ENCODE measurements at regions not wholly inside any gene's neighbourhood (a gene's known extent, or its start where the extent isn't known, plus 50 kb on each side); places are given as distances from the start of the nearest gene placed in this dataset.

DNA sequence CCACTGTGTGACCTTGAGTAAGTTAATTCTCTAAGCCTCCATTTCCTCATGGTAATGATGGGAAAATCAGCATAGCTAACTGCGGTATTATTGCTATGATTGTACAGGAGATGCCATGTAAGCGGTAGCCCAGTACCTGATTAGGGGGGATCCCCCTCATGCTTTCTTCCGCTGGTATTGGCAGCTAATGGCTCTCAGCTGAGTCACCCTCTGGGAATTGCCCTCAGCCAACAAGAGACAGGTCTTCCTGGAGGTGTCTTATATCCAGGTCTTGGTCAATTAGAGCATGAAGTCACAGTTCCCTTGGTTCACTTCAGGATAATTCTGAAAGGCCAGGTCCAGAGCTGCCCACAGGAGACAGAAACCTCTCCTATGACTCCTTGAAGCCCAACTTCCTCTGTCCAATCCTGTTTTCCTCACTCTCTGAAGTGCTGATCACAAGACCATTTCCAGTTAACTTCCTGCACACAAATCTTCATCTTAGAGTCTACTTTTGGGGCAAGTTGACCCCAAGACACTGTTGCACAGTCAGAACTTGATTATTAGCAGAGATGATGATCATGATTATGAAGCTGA is 724.7 kb upstream of the ZNF385D start:
- DNase-seq (ENCODE audit: low read depth): no peak

DNA sequence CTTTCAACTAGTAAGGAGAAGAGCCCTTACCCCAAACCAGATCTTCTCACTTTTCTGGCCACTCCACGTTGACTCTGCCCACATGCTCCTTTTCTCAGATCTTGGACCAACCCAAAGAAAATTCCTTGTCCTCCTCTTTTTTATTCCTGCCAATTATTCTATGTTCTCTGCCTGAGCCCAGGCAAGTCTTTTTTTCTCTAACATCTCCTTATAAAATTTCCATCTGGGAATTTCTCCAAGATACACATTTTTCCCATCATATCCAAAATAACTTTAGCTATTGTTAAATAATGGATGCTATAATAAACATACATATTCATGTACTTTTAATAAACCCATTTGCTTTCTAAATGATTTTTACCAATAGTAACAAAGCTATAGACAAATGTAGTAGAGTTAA is 726.0 kb upstream of the ZNF385D start:
- DNase-seq (ENCODE audit: low read depth): no peak

DNA sequence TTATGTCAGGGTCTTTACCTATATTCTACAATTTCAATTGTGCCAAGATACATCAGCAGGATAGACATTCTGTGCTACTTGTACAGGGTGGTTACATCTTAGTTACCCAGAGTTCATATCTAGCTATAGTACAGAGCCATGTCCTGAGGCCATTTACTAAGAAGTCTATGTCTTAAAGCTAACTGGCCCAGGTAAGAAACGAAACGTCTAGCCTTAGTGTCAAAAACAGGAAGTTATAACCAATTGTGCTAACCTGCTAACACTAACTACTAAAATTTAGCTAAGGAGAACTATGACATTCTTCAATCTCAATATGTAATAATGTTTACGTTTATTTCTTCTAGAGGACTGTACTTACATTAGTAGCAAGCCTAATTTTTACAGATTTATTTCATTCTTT is 717.2 kb upstream of the UBE2E2 start:
- no peak for DNase-seq (ENCODE audit: low read depth)

DNA sequence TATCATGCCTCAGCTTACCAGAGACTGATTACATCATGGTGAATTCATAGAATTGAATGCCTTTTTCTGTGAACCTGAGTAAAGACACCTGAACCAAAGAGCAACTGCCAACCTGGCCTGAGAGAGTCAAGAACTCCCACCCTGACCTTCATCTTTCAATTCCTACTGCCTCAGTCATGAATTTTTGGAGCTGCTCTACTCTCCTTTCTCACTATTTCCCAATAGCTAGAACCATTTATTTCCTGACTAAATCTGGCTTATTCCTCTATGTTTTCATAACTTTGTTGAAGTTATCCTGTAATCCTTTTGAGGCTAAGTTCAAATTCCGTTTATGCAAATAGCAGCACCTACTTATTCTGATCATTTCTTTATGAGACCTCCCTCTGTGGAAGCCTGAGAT is 712.4 kb upstream of the UBE2E2 start:
- DNase-seq (ENCODE audit: low read depth): no peak

DNA sequence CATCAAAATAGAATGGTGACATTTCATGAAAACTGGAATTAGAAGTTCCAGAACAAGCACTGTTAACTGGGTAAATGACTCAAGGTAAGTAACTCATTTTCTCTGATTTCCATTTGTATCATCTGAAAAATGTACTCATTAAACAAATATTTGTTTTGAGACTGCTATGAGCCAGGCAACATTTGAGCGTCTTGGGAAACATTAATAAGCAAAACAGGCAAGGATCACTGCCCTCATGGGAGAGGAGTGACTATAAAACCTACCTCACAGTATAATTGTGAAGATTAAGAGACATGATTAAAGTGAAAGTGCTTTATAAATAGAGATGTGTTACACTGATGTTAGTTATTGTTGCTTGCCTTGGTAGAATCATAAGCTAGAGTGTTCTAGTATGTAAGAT is 711.8 kb upstream of the UBE2E2 start:
- no peak for DNase-seq (ENCODE audit: low read depth)

DNA sequence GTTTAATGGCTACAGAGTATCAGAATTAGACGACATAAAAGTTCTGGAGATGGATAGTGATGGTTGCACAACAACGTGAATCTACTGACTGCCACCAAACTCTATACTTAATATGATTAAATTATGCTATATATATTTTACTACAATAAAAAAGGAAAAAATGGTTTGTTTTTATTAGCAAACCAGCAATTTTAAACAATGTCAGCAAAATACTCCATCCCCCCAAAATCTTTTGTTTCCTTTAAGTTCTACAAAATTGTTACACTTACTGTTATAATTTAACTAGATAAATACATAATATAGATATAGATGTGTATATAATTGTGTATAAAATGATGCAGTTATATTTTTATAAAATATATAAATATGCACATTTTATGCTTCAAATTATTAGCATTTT is 710.8 kb upstream of the UBE2E2 start:
- no peak for DNase-seq (ENCODE audit: low read depth)

DNA sequence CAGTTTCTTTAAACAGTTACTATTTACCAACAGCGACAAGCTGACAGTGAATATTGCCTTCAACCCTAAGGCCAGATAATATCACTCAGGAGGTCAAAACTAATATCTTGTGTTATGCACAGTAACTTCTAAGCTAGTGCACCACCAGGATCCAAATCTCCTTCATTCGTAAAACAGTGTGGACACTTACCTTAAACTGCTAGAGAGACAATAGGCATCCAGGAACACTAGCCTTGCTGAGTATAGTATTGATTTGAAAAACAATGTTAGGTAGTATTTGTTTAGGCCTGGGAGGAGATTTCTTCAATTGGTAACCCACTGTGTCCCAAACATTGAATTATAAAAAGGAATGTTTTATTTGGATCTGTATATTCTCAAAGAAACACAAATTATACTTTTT is 707.9 kb upstream of the UBE2E2 start:
- DNase-seq (ENCODE audit: low read depth): no peak

DNA sequence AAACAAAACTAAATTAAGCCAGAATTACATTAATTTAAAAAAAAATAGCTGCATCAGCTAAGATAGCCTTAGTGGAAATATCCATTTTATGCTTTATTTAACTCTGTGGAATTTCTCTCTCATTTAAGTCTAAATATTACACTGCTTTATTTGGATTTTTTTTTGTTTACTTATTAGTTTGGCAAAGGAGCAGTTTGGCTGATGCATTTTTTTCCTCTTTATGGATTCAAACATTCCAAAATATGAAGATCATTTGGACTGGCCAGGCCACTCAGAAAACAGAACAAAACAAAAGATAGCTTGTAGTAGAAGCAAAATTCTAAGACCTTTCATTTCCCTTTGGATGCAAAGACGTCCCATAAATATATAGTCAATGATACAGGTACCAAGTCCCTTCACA is 707.3 kb upstream of the UBE2E2 start:
- no peak for DNase-seq (ENCODE audit: low read depth)

DNA sequence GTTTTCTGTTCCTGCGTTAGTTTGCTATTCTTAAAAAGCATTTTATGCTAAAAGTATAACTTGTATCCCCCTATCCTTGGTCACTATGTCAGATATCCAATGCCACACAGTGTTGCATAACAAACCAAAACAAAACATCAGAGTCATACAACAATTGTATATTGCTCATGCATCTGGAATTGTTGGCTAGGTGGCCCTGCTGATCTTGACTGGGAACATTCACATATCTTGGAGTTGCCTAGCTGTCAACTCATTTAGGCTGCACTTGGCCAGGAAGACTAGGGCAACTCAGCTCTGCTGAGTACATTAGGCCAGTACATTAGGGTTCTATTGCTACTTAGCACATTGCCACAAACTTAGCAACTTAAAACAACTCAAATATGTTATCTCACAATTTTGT is 706.5 kb upstream of the UBE2E2 start:
- no peak for DNase-seq (ENCODE audit: low read depth)

DNA sequence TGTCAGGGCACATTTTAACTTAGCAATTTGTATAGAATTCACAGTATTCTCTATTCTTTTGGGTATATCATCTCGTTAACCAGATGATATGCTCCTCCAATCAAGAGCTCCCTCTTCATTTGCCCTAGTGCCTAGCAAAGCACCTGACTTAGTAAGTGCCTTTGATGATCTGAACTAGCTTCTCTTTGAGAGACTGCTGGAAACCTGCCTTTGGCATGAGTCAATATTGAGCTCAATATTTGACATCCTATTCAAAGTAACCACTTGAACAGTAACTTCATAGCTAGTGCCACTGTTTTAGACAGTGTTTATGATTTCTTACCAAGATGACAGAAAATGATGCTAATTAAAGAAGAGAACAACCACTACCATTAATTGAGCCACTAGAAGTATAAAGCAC is 696.3 kb upstream of the UBE2E2 start:
- no peak for DNase-seq (ENCODE audit: low read depth)

DNA sequence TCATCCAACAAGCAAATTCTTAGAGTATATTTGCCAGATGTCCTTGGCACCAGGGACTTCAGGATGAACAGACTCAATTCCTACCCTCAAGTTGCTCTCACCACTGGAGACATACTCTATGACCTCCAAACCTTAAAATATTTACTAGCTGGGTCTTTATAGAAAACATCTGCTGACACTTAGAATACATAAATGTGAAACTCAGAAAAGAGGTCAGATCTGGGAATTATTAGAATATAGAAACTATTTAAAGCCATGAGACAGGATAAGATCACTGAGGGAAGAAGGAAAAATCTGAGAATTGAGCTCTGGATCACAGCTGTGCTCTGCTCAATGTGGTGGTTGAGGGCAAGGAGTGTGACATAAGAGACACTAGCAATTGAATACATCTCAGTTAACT is 695.4 kb upstream of the UBE2E2 start:
- no peak for DNase-seq (ENCODE audit: low read depth)

DNA sequence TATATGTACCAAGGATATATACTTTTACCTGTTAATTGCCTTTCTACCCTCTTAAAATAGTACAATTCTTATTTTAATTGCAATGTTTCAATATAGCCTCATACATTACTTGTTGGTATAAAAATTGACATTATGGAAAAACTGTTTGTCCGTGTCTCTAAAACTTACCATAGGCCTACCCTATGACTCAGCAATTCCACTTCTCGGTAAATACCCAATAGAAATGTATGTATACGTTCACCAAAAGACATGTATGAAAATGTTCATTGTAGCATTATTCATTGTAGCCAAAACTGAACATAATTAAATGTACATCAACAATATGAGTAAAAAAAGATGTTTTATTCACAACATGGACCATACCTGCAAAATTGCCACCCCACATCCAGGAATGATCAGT is 679.2 kb upstream of the UBE2E2 start:
- DNase-seq (ENCODE audit: low read depth): no peak

DNA sequence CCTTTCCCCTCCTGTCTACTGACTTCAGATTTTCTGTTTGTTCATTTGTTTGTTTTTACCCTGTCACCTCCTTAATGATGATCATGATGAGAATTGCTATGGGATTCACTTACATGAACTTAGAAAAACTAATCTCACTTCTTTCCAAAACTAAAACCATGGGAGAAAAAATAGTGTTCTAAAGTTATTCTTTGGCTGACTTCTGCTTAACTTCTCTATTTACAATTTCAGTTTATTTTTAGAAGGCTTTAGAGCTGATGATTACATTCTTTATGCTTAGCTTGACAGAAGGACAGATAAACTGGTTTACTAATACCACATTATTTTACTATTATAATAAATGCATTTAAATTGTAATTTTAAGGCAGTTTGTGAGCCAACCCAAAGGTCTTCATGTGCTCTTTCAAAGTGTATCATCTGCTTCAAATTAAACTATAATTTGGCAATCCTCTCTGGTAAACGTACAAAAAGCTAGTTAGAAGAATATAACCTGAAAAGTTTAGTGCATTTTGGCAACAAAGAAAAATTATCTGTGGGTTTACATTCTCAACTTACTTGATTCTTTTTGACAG is 676.8 kb upstream of the UBE2E2 start:
- DNase-seq (ENCODE audit: low read depth): no peak

DNA sequence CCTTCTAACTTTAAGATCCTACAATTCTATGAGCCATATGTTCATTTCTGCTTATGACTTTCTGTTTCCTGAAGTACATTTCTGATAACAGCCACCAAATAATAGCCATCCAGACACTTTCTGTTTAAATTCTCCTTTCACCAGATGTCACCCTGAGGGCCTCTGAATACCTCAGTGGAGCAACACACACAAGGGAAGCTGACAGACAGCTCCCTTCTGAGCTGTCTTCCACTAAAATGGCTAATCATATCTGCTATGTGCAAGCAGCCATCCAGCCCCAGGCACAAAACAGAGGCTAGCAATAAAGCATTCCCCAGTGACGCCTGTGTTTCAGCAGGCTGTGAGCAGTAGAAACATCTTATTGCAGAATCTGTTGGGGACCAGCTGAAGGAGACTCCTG is 666.6 kb upstream of the UBE2E2 start:
- no peak for DNase-seq (ENCODE audit: low read depth)

DNA sequence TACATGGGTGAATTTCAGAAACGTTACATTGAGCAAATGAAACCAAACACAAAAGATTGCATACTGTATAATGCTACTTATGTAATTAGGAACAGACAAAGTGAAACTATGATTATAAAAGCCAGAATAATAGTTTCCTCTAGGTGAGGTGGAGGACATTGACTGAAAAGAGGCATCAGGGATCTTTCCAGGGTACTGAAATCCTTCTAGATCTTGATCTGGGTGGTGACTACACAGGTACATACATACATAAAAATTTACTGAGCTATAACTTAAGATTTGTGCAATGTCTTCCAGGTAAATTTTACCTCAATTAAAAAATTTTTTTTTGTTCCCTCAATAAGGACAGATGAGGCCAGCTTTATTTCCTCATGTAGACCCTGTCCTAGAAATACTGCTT is 665.6 kb upstream of the UBE2E2 start:
- no peak for DNase-seq (ENCODE audit: low read depth)

DNA sequence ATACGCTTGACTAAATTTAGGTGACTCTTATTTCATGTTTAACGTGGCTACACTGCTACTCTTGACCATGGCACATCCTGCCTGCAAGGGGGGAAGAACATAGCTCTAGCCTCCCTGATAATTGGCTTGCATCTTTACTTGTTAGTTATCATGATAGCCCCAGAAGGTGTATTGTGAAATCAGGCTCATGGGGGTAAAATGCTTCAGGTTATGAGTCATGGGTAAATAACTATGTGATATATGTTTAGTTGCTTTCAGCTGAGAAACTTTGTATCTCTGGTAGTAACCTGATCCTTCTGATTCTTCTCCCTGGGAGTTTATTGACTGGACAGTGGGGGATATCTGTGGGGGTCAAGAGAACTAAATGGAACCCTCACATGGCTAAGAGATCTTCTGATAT is 660.8 kb upstream of the UBE2E2 start:
- no peak for DNase-seq (ENCODE audit: low read depth)

DNA sequence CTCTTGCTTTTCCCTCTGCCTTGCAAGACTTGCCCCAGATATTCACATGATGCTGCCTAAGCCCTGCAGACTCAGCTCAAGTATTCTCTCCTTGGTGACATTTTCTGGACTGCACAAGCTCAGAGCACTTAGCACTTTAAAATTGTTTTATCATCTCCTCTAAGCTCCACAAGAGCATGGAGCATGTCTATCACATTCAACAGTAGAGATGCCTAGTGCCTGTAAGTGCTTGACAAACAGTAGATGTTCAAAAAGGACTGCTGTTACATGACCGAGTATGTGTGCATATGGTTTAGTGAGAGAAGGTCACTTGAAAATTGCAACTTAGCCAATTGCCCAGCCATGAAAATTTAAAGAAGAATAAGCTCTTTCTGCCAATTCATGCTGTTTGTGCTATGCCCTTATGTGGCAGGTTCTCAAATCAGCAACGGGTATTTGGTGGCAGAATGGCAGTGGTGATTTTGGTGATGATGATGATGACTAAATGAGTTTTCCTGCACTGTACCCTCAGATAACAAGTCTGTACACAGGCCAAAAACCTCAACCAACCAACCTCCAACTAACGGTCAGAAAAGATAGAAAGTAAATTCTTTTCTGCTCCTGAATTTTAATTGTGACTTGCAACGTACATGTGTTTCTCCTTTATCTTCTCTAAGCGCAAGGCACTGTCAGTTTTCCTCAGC is 647.2 kb upstream of the UBE2E2 start:
- no peak for DNase-seq (ENCODE audit: low read depth)

DNA sequence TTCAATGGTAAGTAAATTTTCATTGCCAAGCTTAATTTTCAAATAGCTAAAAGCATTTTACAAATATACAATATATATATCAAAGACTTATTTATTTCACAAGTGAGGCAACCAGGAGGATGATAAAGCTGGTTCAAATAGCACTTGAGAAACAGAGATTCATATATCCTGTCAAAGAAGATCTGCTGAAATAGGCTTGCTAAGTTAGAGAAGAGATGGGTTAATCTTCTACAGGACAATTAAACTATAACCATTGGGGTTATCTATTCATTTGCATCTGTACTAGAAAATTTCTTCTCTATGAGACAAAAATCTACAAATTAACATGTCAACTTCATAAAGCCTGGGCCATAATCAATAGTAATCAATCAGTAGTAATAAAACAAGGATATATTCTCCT is 637.7 kb upstream of the UBE2E2 start:
- DNase-seq (ENCODE audit: low read depth): no peak

DNA sequence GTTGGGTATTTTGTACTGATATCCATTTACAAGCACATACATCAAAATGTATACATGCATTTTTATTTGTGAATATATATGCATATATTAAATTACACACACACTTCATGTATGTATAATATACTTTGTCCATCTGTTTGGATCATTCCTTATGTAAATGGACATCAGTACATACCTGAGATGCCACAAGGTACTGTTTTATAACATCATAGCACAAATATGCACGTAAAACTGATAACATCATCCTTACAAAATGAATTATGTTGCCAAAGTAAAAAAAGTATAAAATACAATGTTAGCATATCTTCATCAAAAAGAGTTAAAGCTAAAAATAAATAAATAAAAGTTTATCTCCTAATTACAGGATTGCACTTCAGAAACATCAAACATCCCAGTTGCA is 634.8 kb upstream of the UBE2E2 start:
- DNase-seq (ENCODE audit: low read depth): no peak

DNA sequence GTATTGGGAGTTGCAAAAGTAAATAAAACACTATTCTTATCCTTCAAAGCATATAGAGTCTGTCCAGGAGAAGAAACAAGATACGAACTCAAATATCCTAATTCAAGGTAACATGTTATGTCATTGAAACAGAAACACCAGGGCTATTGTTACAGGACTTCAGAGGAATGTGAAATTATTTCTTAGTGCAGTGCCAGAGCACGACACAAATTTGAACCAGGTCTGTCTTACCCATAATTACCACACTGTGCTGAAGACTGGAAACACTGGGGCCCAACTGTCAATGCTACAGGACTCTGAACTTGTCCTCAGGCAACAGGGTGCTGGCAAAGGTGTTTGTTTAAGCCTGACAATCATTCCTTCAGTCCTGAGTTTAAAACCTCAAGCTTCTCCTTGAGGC is 633.6 kb upstream of the UBE2E2 start:
- DNase-seq (ENCODE audit: low read depth): no peak

DNA sequence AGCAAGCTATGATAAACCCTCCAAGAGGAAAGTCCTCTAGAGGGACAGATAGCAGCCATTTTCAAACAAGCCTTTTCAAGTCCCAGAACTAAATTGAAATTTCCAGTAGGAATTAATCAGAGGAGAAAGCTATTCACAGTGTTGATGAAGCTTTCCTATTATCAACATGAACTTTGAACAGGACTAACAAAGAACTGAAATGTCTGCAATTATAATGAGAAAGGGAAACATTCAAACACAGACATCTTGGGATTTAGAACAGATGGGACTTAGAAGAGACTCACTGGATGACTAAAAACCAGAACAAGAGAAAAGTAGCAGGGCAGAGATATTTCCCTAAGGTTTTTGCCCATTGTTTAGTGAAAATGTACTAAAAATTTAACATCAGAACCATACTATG is 622.1 kb upstream of the UBE2E2 start:
- DNase-seq (ENCODE audit: low read depth): no peak

DNA sequence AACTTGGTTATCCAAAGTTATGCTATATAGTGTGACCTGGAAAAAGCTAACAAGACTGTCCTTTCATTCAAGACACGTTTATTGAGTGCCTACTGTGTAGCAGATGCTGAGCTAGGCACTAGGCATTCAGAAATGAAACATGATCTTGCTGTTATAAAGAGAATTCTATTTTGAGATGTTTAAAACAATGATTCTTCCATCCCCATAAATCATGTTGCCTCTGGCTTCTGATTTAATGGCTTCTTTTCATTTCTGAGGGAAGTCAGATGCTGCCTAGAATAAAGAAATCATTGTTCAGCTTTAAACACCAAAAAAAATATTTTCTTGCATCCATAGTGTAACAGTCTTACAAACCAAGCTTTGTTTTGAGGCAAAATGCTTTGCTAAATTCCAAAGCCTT is 620.9 kb upstream of the UBE2E2 start:
- DNase-seq (ENCODE audit: low read depth): no peak

DNA sequence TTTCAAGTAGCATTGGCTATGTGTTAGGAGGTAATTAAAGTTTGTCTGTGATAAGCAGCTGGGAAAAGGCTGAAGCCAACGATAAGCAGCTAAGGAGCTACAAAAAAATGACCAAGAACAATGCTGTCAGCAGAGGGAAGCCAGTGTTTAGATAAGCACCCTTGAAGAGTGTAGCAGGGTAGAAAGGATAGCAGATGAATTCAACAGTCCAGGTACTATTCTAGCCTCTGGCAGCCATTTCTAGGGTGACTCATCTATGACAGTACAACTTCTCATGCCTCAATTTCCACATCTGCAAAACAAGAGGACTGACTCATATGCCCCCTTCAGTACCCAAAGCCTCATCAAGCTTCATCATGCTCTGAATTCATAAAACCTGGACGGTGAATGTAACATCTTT is 617.6 kb upstream of the UBE2E2 start:
- no peak for DNase-seq (ENCODE audit: low read depth)

DNA sequence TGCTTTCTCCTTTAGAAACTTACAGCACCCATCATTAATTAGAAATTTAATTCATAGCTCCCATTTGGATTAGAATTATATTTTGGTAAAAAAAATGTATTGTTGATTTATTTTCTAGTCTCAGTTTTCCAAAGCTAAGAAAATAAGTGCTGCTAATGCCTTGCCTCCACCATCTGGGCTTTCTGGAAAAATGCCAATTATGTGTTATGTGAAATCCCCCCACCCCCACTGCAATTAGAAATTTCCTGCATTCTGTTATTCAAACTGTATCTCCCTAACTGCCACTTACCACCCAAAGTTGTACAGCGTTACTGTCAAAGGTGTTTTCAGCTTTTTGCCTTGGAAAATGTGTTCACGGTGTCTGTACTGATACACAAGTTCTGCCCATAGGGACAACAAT is 617.2 kb upstream of the UBE2E2 start:
- DNase-seq (ENCODE audit: low read depth): no peak

All from LHCN-M2 (cell line).